PC-9 (cell line): ENCODE measurements at regions not wholly inside any gene's neighbourhood (a gene's known extent, or its start where the extent isn't known, plus 50 kb on each side); places are given as distances from the start of the nearest gene placed in this dataset.

Source experiments
- CTCF ChIP-seq: fragments of 200-600 bp; sonication (generic); conservative IDR thresholded peaks from 2 replicates; pipeline ENCODE4 v1.6.1; 2017; ENCODE audit warnings: mixed run types, antibody characterized with exemption, mild to moderate bottlenecking, moderate library complexity
- EZH2 ChIP-seq: fragments of 200-600 bp; sonication (generic); IDR thresholded peaks from 2 replicates; pipeline ENCODE4 v1.8.0; 2017; ENCODE audit warnings: antibody characterized with exemption, low read depth

GRCh38 chr5:63596254-63596653, 366.0 kb downstream of the HTR1A start:
- TF ChIP-seq CTCF (no peak), EZH2 (no peak)
